ENCODE measurements at regions not wholly inside any gene's neighbourhood (a gene's known extent, or its start where the extent isn't known, plus 50 kb on each side); places are given as distances from the start of the nearest gene placed in this dataset.

DNA sequence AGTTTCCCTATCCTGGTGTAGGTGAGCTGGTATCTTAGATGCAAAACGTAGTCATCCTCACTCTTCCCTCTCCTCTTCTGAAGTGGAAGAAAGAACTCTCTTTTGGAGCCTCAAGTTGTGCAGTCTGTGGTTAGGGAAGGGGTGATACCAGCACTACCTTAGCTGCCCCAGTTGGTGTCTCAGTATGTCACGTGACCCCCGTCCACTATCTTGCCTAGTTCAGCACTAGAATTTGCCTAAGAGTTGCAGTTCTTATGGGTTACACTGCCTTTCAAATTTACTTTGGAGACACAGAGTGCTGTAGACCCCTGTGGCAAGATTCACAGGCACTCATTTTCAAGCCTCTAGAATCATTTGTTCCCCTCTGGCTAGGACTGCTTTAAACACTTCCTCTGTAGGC, 322.8 kb upstream of the EDA2R start:
- TF ChIP-seq POLR2AphosphoS5 (IDR thresholded peaks at IDR 0.05; ENCODE audit: low read depth, low read length) = no peak
- no peak for TF ChIP-seq POLR2A (IDR thresholded peaks at IDR 0.05; ENCODE audit: low read depth, low read length)
- no peak for TF ChIP-seq POU2F2 (IDR thresholded peaks at IDR 0.05; ENCODE audit: low read depth, low read length)
